KMS-11 (cell line): ENCODE measurements at regions not wholly inside any gene's neighbourhood (a gene's known extent, or its start where the extent isn't known, plus 50 kb on each side); places are given as distances from the start of the nearest gene placed in this dataset.

Source experiments
- H2AFZ ChIP-seq: fragments of 200-600 bp; sonication (generic); 2 replicates; pipeline ENCODE4 v1.6.1; 2016; ENCODE audit warnings: antibody characterized with exemption, mixed run types, low read depth
- H3K27ac ChIP-seq: fragments of 200-600 bp; sonication (generic); 2 replicates; pipeline ENCODE4 v1.6.1; 2016; ENCODE audit warnings: mild to moderate bottlenecking, mixed run types
- H3K27me3 ChIP-seq: fragments of 200-600 bp; sonication (generic); 2 replicates; pipeline ENCODE4 v1.6.1; 2017; ENCODE audit warnings: mild to moderate bottlenecking, low read depth, mixed run types, moderate library complexity; ENCODE audit not compliant: insufficient read depth
- H3K36me3 ChIP-seq: fragments of 200-600 bp; sonication (generic); 2 replicates; pipeline ENCODE4 v1.6.1; 2017; ENCODE audit warnings: mild to moderate bottlenecking, mixed run types; ENCODE audit not compliant: insufficient read depth
- H3K4me1 ChIP-seq: fragments of 200-600 bp; sonication (generic); 2 replicates; pipeline ENCODE4 v1.6.1; 2016; ENCODE audit warnings: mild to moderate bottlenecking, low read depth, mixed run types; ENCODE audit not compliant: poor library complexity, severe bottlenecking
- H3K4me2 ChIP-seq: fragments of 200-600 bp; sonication (generic); 2 replicates; pipeline ENCODE4 v1.7.0; 2016; ENCODE audit warnings: mild to moderate bottlenecking, mixed run types
- H3K4me3 ChIP-seq: fragments of 200-600 bp; sonication (generic); IDR thresholded peaks from 2 replicates; pipeline ENCODE4 v1.6.1; 2017; ENCODE audit warnings: low read depth, low read length, mixed read lengths; ENCODE audit not compliant: insufficient read depth
- H3K79me2 ChIP-seq: fragments of 200-600 bp; sonication (generic); 2 replicates; pipeline ENCODE4 v1.6.1; 2016; ENCODE audit warnings: low read depth, mixed run types; ENCODE audit not compliant: insufficient read depth
- H3K9ac ChIP-seq: fragments of 200-600 bp; sonication (generic); 2 replicates; pipeline ENCODE4 v1.6.1; 2016; ENCODE audit warnings: mild to moderate bottlenecking, mixed run types
- H4K20me1 ChIP-seq: fragments of 200-600 bp; sonication (generic); 2 replicates; pipeline ENCODE4 v1.6.1; 2016; ENCODE audit warnings: mild to moderate bottlenecking, mixed run types; ENCODE audit not compliant: insufficient read depth
- TF ChIP-seq, protein P1 (sequence below): fragments of 200-600 bp; sonication (generic); conservative IDR thresholded peaks from 2 replicates; pipeline ENCODE4 v1.6.1; 2017; ENCODE audit warnings: low read depth, mild to moderate bottlenecking, antibody characterized with exemption, low read length, moderate library complexity, mixed read lengths

DNA sequence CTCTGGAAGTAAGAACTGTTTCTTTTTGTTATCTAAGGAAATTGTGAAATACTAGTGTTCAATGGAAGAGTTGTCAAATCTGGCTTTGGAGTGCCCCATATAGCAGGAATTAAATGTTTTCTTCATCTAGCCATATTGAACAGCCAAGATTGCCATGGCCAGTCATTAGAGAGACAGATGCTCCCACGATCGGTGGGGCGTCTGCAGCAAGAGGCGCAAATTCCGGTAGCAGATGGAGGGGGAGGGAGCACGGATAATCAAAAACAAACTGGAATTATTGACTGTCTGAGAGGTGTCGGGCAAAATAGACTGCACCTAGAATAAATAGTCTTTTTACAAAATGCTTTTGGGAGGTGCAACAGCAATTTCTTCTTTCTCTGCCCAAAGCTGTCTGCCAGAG lies 139.1 kb upstream of the FSTL4 start:
- H3K27ac ChIP-seq: no peak overlapping the region
- no peak overlapping the region for H3K9ac ChIP-seq
- H3K27me3 ChIP-seq: no peaks in the 10 kb centered on the region
- no peak overlapping the region for H2AFZ ChIP-seq
- H4K20me1 ChIP-seq: no peaks in the 10 kb centered on the region
- no peaks in the 10 kb centered on the region for H3K79me2 ChIP-seq
- no peaks in the 10 kb centered on the region for H3K36me3 ChIP-seq
- TF ChIP-seq, protein P1, sequence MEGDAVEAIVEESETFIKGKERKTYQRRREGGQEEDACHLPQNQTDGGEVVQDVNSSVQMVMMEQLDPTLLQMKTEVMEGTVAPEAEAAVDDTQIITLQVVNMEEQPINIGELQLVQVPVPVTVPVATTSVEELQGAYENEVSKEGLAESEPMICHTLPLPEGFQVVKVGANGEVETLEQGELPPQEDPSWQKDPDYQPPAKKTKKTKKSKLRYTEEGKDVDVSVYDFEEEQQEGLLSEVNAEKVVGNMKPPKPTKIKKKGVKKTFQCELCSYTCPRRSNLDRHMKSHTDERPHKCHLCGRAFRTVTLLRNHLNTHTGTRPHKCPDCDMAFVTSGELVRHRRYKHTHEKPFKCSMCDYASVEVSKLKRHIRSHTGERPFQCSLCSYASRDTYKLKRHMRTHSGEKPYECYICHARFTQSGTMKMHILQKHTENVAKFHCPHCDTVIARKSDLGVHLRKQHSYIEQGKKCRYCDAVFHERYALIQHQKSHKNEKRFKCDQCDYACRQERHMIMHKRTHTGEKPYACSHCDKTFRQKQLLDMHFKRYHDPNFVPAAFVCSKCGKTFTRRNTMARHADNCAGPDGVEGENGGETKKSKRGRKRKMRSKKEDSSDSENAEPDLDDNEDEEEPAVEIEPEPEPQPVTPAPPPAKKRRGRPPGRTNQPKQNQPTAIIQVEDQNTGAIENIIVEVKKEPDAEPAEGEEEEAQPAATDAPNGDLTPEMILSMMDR: no peak
- H3K4me1 ChIP-seq: no peaks in the 10 kb centered on the region
- H3K4me3 ChIP-seq: no peak overlapping the region
- H3K4me2 ChIP-seq: no peak overlapping the region

DNA sequence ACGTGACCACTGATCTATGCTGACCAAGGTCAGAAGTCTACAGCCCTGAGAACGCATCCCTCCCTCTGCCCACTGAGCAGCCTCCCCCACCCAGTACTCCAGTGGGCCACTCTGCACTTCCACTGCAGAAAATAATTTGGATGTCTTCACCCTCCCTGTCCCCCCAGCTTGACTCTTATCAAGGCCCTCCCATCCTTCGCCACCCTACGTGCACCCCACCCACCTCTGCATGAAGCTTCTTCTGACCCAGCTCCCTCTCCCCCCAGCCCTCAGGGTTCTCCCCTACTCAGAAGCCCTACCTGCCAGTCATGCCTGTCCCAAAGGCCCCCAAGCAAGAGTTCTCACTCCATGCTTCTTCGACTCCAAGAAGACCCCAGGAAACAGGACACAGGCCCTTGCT lies 138.5 kb upstream of the FSTL4 start:
- H3K9ac ChIP-seq: no peak overlapping the region
- no peak overlapping the region for H2AFZ ChIP-seq
- no peaks in the 10 kb centered on the region for H3K36me3 ChIP-seq
- H4K20me1 ChIP-seq: no peaks in the 10 kb centered on the region
- no peaks in the 10 kb centered on the region for H3K79me2 ChIP-seq
- no peaks in the 10 kb centered on the region for H3K27me3 ChIP-seq
- H3K4me2 ChIP-seq: no peak overlapping the region
- no peak overlapping the region for H3K27ac ChIP-seq
- TF ChIP-seq, protein P1: no peak
- no peak overlapping the region for H3K4me3 ChIP-seq
- H3K4me1 ChIP-seq: no peaks in the 10 kb centered on the region

DNA sequence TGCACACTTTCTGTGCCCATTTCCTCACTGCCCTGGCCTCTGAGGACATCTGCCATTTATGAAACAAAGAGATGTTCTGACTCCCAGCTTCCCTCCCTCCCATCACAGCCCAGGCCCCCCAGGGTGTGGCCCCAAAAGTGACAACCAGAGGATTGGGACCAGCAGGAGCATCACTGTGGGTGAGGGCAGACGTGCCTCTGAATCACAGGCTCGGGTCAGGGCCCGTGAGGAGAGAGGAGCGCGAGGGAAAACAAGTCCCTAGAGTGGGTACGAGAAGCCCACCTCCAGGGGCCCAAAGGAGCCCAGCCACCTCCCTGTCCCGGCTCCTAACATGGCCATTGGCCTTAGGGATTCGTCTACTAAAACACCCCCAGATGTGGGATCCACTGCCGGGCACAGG lies 138.0 kb upstream of the FSTL4 start:
- no peak overlapping the region for H3K9ac ChIP-seq
- H2AFZ ChIP-seq: no peak overlapping the region
- H3K27ac ChIP-seq: no peak overlapping the region
- no peaks in the 10 kb centered on the region for H3K79me2 ChIP-seq
- H3K36me3 ChIP-seq: no peaks in the 10 kb centered on the region
- no peaks in the 10 kb centered on the region for H4K20me1 ChIP-seq
- H3K4me3 ChIP-seq: no peak overlapping the region
- no peak overlapping the region for H3K4me2 ChIP-seq
- TF ChIP-seq, protein P1: no peak
- H3K4me1 ChIP-seq: no peaks in the 10 kb centered on the region
- H3K27me3 ChIP-seq: no peaks in the 10 kb centered on the region

DNA sequence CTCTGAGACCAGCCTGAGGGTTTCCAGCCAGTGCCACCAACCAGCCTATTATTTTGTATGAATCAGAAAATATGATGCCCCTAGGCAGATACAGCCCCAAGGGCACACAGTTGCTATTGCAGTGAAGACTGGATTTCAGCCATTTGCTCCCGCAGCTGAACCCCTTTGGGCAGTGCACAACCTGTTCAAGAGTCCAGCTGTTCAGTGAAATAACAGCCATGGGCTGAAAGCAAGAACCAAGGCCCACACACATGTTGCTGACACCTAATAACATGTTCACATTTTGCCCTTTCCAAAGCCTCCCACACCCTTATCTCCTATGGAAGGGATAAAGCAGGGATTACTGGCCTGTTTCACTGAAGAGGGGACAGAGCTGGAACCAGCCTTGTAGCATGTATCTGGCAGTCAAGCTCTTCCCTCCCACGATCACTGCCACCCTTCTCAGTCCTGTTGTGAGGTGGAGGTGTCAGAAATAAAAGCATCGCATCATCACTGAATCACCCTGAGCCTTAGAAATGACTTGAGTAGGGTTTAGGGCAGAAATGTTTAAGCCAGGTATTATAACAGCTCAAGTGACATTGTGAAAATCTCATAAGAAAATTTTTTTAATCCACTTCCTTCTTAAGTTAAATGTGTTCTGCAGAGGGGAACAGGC lies 137.1 kb upstream of the FSTL4 start:
- Histone ChIP-seq H3K79me2 (no peaks in the 10 kb centered on the region), H4K20me1 (no peaks in the 10 kb centered on the region), H3K27ac (no peak overlapping the region), H3K4me1 (no peaks in the 10 kb centered on the region), H2AFZ (no peak overlapping the region), H3K9ac (no peak overlapping the region), H3K4me2 (no peak overlapping the region), H3K4me3 (no peak overlapping the region), H3K27me3 (no peaks in the 10 kb centered on the region), H3K36me3 (no peaks in the 10 kb centered on the region)
- TF ChIP-seq, protein P1: no peak
